ENCODE measurements at regions not wholly inside any gene's neighbourhood (a gene's known extent, or its start where the extent isn't known, plus 50 kb on each side); places are given as distances from the start of the nearest gene placed in this dataset.

DNA sequence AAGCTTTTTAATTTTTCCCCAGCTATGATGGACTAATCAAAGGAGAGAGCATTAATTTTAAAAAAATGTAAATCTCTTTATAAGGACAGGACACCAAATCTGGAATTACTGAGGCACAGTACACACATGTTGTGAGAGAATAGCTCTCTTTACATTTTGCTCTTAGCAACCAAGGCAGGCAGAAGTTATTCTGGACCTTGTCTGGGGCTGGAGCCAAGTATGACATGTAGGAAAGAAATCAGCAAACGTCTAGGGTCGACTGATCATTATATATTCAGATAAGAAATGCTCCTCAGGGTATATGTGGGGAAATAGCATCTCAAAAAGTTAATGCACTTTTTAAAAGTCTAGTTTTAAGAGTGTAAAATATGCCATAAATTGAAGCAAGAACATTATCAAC lies 1330.0 kb upstream of the CELF4 start:
- no peak overlapping the region for H3K4me3 ChIP-seq (ENCODE audit: low read depth, low read length)
- no peak for TF ChIP-seq CTCF (conservative IDR thresholded peaks at IDR 0.05; ENCODE audit: low read depth, low read length)
- DNase-seq (ENCODE audit: low read depth) = no peak

DNA sequence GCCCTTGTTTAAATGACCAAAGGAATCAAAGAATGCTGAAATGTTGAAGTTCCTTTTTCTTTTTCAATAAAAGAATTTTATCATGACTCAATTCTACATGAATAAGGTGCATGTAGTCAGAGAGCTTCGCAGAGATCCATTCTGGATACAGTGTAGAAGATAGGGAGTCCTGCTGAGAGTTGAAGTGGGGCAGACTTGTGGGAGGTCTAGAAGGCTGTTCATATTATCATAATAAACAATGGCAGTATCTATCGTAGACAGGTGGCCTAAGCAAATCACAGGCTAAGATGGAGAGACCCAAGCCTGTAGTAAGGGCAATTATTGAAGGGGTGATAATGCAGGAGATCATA lies 1322.0 kb upstream of the CELF4 start:
- H3K4me3 ChIP-seq (ENCODE audit: low read depth, low read length) = no peak overlapping the region
- DNase-seq (ENCODE audit: low read depth) = no peak
- no peak for TF ChIP-seq CTCF (conservative IDR thresholded peaks at IDR 0.05; ENCODE audit: low read depth, low read length)

- no peak for TF ChIP-seq CTCF (conservative IDR thresholded peaks at IDR 0.05; ENCODE audit: low read depth, low read length)
- no peak overlapping the region for H3K4me3 ChIP-seq (ENCODE audit: low read depth, low read length)
- DNase-seq (ENCODE audit: low read depth) = no peak
These were observed 1321.5 kb upstream of the CELF4 start for GRCh38 chr18:38886861-38887670.

DNA sequence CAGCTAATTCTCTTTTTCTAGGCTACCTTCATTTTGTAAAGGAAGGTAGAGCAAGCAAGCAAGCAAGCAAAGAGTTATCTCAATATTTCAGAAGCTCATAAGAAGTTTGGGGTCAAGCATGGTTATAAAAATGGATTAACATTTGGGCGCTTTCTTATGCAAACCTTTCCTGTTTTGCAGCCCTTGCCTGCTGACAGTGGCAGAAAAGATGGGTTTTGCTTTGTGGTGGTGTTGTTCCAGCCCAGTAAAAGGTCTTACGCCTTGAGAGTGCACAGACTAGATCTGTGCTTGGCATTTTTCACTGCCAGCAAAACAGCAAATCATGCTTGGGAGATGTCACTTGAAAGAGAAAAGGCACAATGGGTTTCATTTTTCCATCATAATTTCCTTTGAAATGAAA lies 1320.6 kb upstream of the CELF4 start:
- no peak for TF ChIP-seq CTCF (conservative IDR thresholded peaks at IDR 0.05; ENCODE audit: low read depth, low read length)
- H3K4me3 ChIP-seq (ENCODE audit: low read depth, low read length) = no peak overlapping the region
- DNase-seq (ENCODE audit: low read depth) = no peak

- TF ChIP-seq CTCF (conservative IDR thresholded peaks at IDR 0.05; ENCODE audit: low read depth, low read length) = no peak
- H3K4me3 ChIP-seq (ENCODE audit: low read depth, low read length) = no peak overlapping the region
These were observed 1318.5 kb upstream of the CELF4 start for GRCh38 chr18:38884050-38884449.

DNA sequence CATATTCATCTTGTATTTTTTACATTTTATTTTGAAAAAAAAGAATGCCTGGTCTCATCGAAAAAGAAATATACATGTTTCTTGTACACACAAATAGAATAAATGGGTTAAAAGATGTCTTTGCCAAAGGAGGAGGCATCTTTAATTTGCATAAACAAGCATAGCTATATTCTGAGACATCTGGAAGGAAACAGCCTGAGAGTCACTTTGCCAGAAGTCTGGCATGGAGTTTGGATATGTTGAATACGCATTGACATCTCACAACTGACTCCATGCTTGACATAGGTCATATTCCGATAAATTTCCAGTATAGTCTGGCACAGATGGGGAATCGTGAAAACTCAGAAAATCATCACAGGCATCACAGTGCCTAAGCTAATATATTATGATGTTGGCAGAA lies 1317.5 kb upstream of the CELF4 start:
- no peak for TF ChIP-seq CTCF (conservative IDR thresholded peaks at IDR 0.05; ENCODE audit: low read depth, low read length)
- no peak for DNase-seq (ENCODE audit: low read depth)
- H3K4me3 ChIP-seq (ENCODE audit: low read depth, low read length) = no peak overlapping the region

More at GRCh38 chr18:38884050-38884449, 1318.5 kb upstream of the CELF4 start:
- DNase-seq (ENCODE audit: low read depth) = no peak

DNA sequence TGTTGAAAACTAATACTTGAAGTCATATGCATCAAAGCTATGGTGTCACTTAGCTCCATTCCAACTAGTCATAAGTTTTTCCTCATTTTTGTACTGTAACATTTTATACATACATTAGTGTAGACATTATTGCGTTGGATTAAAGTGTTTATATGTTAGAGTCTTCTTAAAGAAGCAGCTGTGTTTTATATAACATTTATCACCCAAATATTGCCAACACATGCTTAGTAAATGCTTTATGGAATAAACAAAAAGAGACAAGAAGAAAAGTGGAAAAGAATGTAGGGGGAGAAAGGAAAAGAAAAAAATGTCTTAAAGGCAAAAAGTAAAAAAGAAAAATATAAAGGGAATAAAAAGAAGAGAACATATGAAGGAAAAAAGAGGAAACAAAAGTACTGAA lies 1314.3 kb upstream of the CELF4 start:
- no peak for TF ChIP-seq CTCF (conservative IDR thresholded peaks at IDR 0.05; ENCODE audit: low read depth, low read length)
- DNase-seq (ENCODE audit: low read depth) = no peak
- no peak overlapping the region for H3K4me3 ChIP-seq (ENCODE audit: low read depth, low read length)
